ENCODE measurements at regions not wholly inside any gene's neighbourhood (a gene's known extent, or its start where the extent isn't known, plus 50 kb on each side); places are given as distances from the start of the nearest gene placed in this dataset.
"Not testable (repeated sequence)": the region's sequence is repeated elsewhere in the genome, so short reads cannot be mapped to it uniquely, and the experiment has no call there.

DNA sequence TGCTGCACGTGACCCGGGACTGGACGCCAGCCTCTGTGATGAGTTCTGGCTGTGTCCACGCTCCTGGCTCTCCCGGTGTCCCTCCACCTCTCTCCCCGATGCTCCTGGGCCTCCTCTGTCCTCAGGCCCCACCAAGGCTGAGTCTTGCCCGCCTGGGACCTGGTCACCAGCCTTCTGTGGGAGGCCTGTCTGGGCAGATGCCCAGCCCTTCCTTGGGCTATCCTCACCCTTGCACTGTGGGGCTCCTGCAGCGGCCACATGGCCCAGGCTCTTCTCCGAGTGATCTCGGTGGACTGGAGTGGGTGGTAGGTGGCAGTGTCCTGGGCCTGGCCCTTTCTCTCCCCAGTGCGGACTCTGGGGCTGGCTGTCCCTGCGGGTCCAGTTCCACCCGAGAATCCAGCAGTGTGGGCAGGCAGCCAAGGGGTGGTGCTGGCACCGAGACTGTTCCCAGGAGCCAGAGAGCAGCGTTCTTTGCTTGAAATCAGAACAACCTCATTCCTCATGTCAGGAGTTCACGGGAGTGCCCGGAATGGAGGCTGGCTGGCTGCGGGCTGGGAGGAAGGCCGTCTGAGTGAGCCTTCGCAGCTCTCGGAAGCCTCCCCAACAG is 94.6 kb downstream of the TMEM121 start:
- not testable (repeated sequence) for H3K36me3 ChIP-seq (ENCODE audit: insufficient read depth, low read length); H2AFZ ChIP-seq (ENCODE audit: low read depth, low read length); H3K9me3 ChIP-seq (ENCODE audit: low read length); H3K4me3 ChIP-seq (ENCODE audit: low read length); H3K4me1 ChIP-seq (ENCODE audit: insufficient read depth, low read length)
- H3K27me3 ChIP-seq (ENCODE audit: insufficient read depth, low read length): peaks cover 35% of the 10 kb centered on the region

DNA sequence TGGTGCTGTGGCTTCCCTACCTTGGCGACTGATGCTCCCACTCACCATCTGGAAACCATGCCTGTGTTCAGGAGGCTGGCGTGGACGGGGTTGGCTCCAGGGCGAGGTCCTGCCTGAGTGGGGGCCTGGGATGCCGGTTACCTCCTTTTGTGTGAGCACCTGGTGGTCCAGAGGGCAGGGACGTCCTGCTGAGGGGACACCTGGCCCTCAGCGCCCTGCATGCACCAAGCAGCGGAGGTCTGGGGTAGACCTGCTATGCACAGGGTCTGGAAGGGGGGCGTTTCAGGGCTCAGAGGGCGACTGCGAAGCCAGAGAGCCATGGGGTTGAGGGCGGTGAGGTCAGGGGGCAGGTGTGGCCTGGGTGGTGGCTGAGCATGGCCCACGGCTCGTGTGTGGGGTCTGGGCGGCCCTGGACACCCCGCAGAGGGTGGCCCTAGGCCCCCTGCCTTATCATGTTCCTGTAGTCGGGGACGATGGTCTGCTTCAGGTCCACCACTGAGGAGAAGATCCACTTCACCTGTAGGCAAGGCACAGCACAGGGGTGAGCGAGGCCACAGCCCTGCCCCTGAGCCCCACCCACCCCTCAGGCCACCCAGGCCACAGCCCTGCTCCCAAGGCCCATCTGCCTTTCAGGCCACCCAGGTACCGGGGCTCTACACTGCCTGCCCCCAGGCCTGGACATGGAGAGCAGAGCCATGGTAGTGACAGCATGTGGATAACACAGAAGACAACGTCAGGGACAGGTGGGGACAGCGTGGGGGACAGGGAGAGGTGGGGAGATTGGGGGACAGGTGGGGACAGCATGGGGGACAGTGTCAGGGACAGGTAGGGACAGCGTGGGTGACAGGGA is 95.3 kb downstream of the TMEM121 start:
- H2AFZ ChIP-seq (ENCODE audit: low read depth, low read length): not testable (repeated sequence)

DNA sequence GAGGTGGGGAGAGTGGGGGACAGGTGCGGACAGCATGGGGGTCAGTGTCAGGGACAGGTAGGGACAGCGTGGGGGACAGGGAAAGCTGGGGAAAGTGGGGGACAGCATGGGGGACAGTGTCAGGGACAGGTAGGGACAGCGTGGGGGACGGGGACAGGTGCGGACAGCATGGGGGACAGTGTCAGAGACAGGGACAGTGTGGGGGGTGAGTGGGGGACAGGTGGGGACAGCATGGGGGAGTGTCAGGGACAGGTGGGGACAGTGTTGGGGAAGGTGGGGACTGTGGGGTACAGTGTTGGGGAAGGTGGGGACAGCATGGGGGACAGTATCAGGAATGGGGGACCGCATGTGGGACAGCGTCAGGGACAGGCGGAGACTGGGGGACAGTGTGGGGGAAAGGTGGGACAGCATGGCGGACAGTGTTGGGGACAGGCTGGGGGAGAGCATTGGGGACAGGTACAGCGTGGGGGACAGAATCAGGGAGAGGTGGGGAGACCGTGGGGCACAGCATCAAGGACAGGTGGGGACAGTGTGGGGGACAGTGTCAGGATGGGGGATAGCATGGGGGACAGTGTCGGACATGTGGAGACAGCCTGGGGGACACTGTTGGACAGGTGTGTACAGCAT is 96.1 kb downstream of the TMEM121 start:
- H3K9me3 ChIP-seq (ENCODE audit: low read length): no peaks in the 10 kb centered on the region
- H3K4me1 ChIP-seq (ENCODE audit: insufficient read depth, low read length): no peaks in the 10 kb centered on the region
- no peak overlapping the region for H2AFZ ChIP-seq (ENCODE audit: low read depth, low read length)
- H3K27me3 ChIP-seq (ENCODE audit: insufficient read depth, low read length): peaks cover 31% of the 10 kb centered on the region
- H3K36me3 ChIP-seq (ENCODE audit: insufficient read depth, low read length): no peaks in the 10 kb centered on the region
- H3K4me3 ChIP-seq (ENCODE audit: low read length): no peak overlapping the region

More for the DNA sequence above, 95.3 kb downstream of the TMEM121 start:
- H3K9me3 ChIP-seq (ENCODE audit: low read length); H3K4me1 ChIP-seq (ENCODE audit: insufficient read depth, low read length); H3K36me3 ChIP-seq (ENCODE audit: insufficient read depth, low read length); H3K4me3 ChIP-seq (ENCODE audit: low read length): not testable (repeated sequence)
- H3K27me3 ChIP-seq (ENCODE audit: insufficient read depth, low read length): peaks cover 35% of the 10 kb centered on the region

DNA sequence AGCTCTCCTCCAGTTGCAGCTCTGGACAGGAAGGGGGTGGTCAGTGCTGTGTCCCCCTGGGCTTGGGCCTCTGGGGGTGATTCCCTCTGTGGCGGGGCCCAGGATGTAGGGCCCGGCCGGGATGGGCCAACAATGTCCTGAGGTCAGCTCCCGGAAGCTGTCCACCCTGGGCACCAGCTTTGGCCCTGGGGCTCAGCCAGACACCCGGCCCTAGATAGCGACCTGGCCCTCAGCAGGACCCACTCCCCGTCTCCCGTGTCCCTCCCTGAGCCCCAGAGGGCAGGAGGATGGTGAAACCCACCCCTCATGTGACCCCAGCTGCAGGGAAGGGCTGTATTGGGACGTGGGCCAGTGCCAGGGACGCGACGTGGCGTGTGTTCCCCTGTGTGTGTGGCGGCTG is 96.8 kb downstream of the TMEM121 start:
- peaks cover 33% of the 10 kb centered on the region for H3K27me3 ChIP-seq (ENCODE audit: insufficient read depth, low read length)
- not testable (repeated sequence) for H2AFZ ChIP-seq (ENCODE audit: low read depth, low read length); H3K36me3 ChIP-seq (ENCODE audit: insufficient read depth, low read length); H3K9me3 ChIP-seq (ENCODE audit: low read length); H3K4me1 ChIP-seq (ENCODE audit: insufficient read depth, low read length); H3K4me3 ChIP-seq (ENCODE audit: low read length)

DNA sequence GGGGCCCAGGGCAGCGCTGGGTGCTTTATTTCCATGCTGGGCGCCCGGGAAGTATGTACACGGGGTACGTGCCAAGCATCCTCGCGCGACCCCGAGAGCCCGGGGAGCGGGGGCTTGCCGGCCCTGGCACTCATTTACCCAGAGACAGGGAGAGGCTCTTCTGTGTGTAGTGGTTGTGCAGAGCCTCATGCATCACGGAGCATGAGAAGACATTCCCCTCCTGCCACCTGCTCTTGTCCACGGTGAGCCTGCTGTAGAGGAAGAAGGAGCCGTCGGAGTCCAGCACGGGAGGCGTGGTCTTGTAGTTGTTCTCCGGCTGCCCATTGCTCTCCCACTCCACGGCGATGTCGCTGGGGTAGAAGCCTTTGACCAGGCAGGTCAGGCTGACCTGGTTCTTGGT is 98.0 kb downstream of the TMEM121 start:
- H3K9me3 ChIP-seq (ENCODE audit: low read length); H3K4me1 ChIP-seq (ENCODE audit: insufficient read depth, low read length); H3K36me3 ChIP-seq (ENCODE audit: insufficient read depth, low read length); H2AFZ ChIP-seq (ENCODE audit: low read depth, low read length); H3K4me3 ChIP-seq (ENCODE audit: low read length): not testable (repeated sequence)
- peaks cover 41% of the 10 kb centered on the region for H3K27me3 ChIP-seq (ENCODE audit: insufficient read depth, low read length)

DNA sequence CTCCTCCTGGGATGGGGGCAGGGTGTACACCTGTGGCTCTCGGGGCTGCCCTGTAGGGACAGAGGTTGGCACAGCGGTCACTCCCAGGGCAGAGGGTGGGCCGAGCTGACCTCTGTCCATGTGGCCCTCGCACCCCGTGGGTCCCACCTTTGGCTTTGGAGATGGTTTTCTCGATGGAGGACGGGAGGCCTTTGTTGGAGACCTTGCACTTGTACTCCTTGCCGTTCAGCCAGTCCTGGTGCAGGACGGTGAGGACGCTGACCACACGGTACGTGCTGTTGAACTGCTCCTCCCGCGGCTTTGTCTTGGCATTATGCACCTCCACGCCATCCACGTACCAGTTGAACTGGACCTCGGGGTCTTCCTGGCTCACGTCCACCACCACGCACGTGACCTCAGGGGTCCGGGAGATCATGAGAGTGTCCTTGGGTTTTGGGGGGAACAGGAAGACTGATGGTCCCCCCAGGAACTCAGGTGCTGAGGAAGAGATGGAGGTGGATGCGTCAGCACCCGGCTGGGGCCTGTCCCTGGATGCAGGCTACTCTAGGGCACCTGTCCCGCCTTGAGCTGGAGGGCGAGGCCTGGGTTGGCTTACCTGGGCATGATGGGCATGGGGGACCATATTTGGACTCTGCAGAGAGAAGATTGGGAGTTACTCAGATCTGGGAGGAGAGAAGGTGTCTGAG is 98.5 kb downstream of the TMEM121 start:
- not testable (repeated sequence) for H3K36me3 ChIP-seq (ENCODE audit: insufficient read depth, low read length); H3K4me3 ChIP-seq (ENCODE audit: low read length); H2AFZ ChIP-seq (ENCODE audit: low read depth, low read length); H3K9me3 ChIP-seq (ENCODE audit: low read length); H3K4me1 ChIP-seq (ENCODE audit: insufficient read depth, low read length)
- peaks cover 40% of the 10 kb centered on the region for H3K27me3 ChIP-seq (ENCODE audit: insufficient read depth, low read length)

DNA sequence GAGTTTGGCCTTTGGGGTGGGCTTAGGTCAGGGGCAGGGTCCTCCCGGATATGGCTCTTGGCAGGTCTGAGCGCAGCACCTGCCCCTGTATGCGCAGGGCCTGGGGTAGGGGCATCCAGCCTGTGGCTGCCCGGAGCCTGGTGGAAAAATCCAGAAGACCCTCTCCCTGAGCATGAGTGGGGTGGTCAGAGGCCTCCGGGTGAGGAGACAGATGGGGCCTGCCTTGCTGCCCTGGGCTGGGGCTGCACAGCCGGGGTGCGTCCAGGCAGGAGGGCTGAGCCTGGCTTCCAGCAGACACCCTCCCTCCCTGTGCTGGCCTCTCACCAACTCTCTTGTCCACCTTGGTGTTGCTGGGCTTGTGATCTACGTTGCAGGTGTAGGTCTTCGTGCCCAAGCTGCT is 99.1 kb downstream of the TMEM121 start:
- H3K4me3 ChIP-seq (ENCODE audit: low read length); H3K9me3 ChIP-seq (ENCODE audit: low read length); H2AFZ ChIP-seq (ENCODE audit: low read depth, low read length); H3K36me3 ChIP-seq (ENCODE audit: insufficient read depth, low read length); H3K4me1 ChIP-seq (ENCODE audit: insufficient read depth, low read length): not testable (repeated sequence)
- peaks cover 40% of the 10 kb centered on the region for H3K27me3 ChIP-seq (ENCODE audit: insufficient read depth, low read length)

DNA sequence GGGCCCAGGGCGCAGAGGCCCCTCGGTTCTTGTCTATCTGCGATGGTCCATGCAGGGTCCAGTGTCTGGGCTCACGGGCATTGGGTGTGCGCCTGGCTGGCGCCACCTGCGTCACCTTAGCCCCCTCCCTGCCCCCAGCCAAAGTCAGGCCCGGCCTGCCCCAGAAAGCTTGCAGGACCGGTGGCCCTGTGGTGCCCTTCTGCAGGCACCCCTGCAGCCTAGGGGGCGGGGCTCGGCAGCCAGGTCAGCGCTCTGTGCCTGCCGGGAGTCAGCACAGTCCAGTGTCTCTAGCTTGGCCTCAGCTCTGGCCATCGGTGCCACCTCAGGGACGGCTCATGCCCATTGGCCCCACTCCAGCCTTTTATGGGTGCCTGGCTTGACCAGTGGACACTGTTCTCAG is 99.7 kb downstream of the TMEM121 start:
- H3K36me3 ChIP-seq (ENCODE audit: insufficient read depth, low read length); H3K4me3 ChIP-seq (ENCODE audit: low read length); H3K4me1 ChIP-seq (ENCODE audit: insufficient read depth, low read length); H2AFZ ChIP-seq (ENCODE audit: low read depth, low read length); H3K9me3 ChIP-seq (ENCODE audit: low read length): not testable (repeated sequence)
- peaks cover 40% of the 10 kb centered on the region for H3K27me3 ChIP-seq (ENCODE audit: insufficient read depth, low read length)

DNA sequence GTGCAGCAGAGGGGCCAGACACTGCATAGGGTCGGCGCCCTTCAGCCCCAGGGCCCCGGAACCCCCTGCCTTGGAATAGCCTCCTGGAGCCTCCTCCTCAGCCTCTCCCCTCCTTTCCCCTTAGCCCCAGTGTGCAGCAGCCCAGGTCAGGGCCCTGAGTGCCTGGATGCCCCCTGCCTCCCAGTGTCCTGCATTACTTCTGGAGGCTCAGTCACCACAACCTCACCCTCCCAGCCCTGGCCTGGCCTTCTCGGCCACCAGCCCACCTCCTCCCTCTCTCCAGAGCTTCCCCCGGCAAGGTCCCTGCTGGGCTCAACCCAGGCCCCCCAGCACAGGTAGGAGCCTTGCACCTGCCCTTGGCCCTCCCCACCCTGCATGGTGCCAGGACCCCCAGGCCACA is 100.3 kb downstream of the TMEM121 start:
- H3K9me3 ChIP-seq (ENCODE audit: low read length); H3K36me3 ChIP-seq (ENCODE audit: insufficient read depth, low read length); H2AFZ ChIP-seq (ENCODE audit: low read depth, low read length); H3K4me1 ChIP-seq (ENCODE audit: insufficient read depth, low read length); H3K4me3 ChIP-seq (ENCODE audit: low read length): not testable (repeated sequence)
- H3K27me3 ChIP-seq (ENCODE audit: insufficient read depth, low read length): peaks cover 40% of the 10 kb centered on the region

DNA sequence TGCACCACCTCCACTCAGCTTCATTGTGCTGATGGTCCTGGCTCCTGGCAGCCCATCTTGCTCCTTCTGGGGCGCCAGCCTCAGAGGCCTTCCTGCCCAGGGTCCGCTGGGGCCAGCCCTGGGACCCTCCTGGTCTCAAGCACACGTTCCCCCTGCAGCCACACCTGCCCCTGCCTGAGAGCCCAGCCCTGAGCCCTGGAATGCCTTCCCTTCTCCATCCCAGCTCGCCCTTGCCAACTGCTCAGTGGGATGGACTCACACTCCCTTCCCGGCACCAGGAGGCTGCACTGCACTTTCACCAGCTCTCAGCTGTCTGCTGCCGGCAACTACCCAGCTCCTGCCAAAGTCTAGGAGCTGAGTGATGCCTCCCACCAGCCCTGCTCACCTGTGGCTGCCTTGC is 100.9 kb downstream of the TMEM121 start:
- H3K36me3 ChIP-seq (ENCODE audit: insufficient read depth, low read length); H3K9me3 ChIP-seq (ENCODE audit: low read length); H3K4me3 ChIP-seq (ENCODE audit: low read length); H2AFZ ChIP-seq (ENCODE audit: low read depth, low read length); H3K4me1 ChIP-seq (ENCODE audit: insufficient read depth, low read length): not testable (repeated sequence)
- H3K27me3 ChIP-seq (ENCODE audit: insufficient read depth, low read length): peaks cover 37% of the 10 kb centered on the region

DNA sequence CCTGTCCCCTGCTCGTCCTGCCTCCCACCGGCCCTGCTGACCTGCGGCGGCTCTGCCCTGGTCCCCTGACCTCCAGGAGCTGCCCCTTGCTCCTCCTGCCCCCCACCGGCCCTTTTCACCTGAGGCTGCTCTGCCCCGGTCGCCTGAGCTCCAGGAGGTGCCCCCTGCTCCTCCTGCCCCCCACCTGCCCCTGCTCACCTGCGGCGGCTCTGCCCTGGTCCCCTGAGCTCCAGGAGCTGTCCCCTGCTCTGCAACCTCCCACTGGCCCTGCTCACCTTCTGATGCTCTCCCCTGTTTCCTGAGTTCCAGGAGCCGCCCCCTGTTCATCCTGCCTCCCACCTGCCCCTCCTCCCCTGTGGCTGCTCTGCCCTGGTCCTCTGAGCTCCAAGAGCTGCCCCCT is 101.3 kb downstream of the TMEM121 start:
- no peak overlapping the region for H3K4me3 ChIP-seq (ENCODE audit: low read length)
- no peaks in the 10 kb centered on the region for H3K36me3 ChIP-seq (ENCODE audit: insufficient read depth, low read length)
- H3K27me3 ChIP-seq (ENCODE audit: insufficient read depth, low read length): peaks cover 33% of the 10 kb centered on the region
- H2AFZ ChIP-seq (ENCODE audit: low read depth, low read length): no peak overlapping the region
- no peaks in the 10 kb centered on the region for H3K4me1 ChIP-seq (ENCODE audit: insufficient read depth, low read length)
- H3K9me3 ChIP-seq (ENCODE audit: low read length): no peaks in the 10 kb centered on the region

DNA sequence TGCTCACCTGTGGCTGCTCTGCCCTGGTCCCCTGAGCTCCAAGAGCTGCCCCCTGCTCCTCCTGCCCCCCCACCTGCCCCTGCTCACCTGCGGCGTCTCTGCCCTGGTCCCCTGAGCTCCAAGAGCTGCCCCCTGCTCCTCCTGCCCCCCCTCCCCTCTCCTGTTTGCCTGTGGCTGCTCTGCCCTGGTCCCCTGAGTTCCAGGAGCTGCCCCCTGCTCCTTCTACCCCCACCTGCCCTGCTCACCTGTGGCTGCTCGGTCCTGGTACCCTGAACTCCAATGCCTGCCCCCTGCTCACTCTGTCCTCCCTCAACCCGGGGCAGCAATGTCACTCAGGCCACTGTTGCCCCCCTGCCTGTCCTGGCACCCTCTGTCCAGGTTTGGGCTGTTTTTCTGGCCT is 101.7 kb downstream of the TMEM121 start:
- H3K4me3 ChIP-seq (ENCODE audit: low read length); H3K9me3 ChIP-seq (ENCODE audit: low read length); H2AFZ ChIP-seq (ENCODE audit: low read depth, low read length); H3K4me1 ChIP-seq (ENCODE audit: insufficient read depth, low read length); H3K36me3 ChIP-seq (ENCODE audit: insufficient read depth, low read length): not testable (repeated sequence)
- H3K27me3 ChIP-seq (ENCODE audit: insufficient read depth, low read length): peaks cover 30% of the 10 kb centered on the region

DNA sequence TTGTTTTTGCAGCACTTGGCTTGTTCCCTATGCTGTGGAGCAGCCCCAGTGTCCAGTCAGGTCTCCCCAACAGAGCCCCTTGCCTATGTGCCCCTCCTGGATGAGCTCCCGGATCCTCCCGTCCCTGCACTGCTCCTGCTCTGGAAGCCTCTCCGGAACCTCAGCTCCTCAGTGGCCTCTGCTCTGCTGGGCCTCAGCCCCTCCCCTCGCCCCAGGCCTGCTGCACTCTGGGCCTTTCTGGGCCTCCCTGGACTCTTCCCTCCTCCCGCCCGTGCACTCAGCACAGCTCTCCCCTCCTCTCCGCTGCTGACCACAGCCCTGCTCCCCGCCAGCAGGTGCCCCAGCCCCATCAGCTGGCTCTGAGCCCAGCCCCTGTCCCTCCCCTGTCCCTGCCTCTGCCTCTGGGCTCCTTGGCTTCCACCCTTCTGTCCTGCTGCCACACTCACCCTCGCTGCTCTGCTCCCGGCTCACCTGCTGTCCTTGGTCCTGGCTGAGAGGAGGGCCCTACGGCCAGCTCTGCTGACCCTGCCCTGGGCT is 102.2 kb downstream of the TMEM121 start:
- peaks cover 27% of the 10 kb centered on the region for H3K27me3 ChIP-seq (ENCODE audit: insufficient read depth, low read length)
- not testable (repeated sequence) for H3K9me3 ChIP-seq (ENCODE audit: low read length); H3K4me1 ChIP-seq (ENCODE audit: insufficient read depth, low read length); H2AFZ ChIP-seq (ENCODE audit: low read depth, low read length); H3K4me3 ChIP-seq (ENCODE audit: low read length); H3K36me3 ChIP-seq (ENCODE audit: insufficient read depth, low read length)

Measured in neuron (in vitro differentiated cells).